ENCODE measurements at regions not wholly inside any gene's neighbourhood (a gene's known extent, or its start where the extent isn't known, plus 50 kb on each side); places are given as distances from the start of the nearest gene placed in this dataset.

- peak overlapping the region; percentile 41 to 50; a peak in 4 of 5 replicates for H3K4me3 Mint-ChIP-seq
- peak overlapping the region; percentile 98 for H2BK12ac ChIP-seq (ENCODE audit: insufficient read length, low read depth, low read length)
- H3K79me1 ChIP-seq (ENCODE audit: insufficient read depth, low read depth, low read length, poor library complexity, severe bottlenecking): no peaks in the 10 kb centered on the region
- no peaks in the 10 kb centered on the region for H3K9me3 ChIP-seq (ENCODE audit: control insufficient read depth, low read depth, low read length)
- peak; percentile 37 for DNase-seq
- peak overlapping the region; percentile 89 for H3K18ac ChIP-seq (ENCODE audit: insufficient read length, low read depth, low read length)
- no peak overlapping the region for H2BK120ac ChIP-seq (ENCODE audit: low read depth, low read length, poor library complexity, severe bottlenecking)
- WGBS (ENCODE audit: extremely low coverage, insufficient read length, low lambda C conversion rate): no CpG with 5 or more reads among the region's 3 CpGs
- peak overlapping the region; percentile 67 for H4K5ac ChIP-seq (ENCODE audit: insufficient read length, low read depth, low read length)
- TF ChIP-seq CTCF (conservative IDR thresholded peaks at IDR 0.05): no peak
- peaks cover 4% of the 10 kb centered on the region; the same call in 1 of the 2 replicates for H3K4me1 ChIP-seq (ENCODE audit: insufficient read depth, low read length)
- peaks cover 2% of the 10 kb centered on the region for H3K23me2 ChIP-seq (ENCODE audit: insufficient read length, low read depth, low read length, poor library complexity, severe bottlenecking)
- H2BK5ac ChIP-seq (ENCODE audit: insufficient read length, low read length): peak overlapping the region; percentile 70
- H3K9ac ChIP-seq (ENCODE audit: extremely low read depth, insufficient read length, low read length): no peak overlapping the region
- peak overlapping the region; percentile 92 for H2AK5ac ChIP-seq (ENCODE audit: insufficient read length, low read length)
- no peak overlapping the region for H3K4ac ChIP-seq (ENCODE audit: low read depth, low read length)
- peak overlapping the region; percentile 36 for H3K4me2 ChIP-seq (ENCODE audit: insufficient read depth, insufficient read length, low read length)
- H3K36me3 Mint-ChIP-seq (ENCODE audit: insufficient read depth in 1 of 3, low read depth in 3 of 3): peaks cover 9 to 11% (median 10%) of the 10 kb centered on the region in 3 experiments; a peak in 6 of 7 replicates
- no peak overlapping the region for H3K56ac ChIP-seq (ENCODE audit: insufficient read length, low read depth, low read length)
- peaks cover 5 to 11% of the 10 kb centered on the region in 2 experiments for H3K4me1 Mint-ChIP-seq
- H3K14ac ChIP-seq (ENCODE audit: insufficient read depth, low read length): no peak overlapping the region
- peak overlapping the region; percentile 6; the same call in 1 of the 2 replicates for H2BK15ac ChIP-seq (ENCODE audit: low read depth, low read length)
- no peaks in the 10 kb centered on the region for H3K79me2 ChIP-seq (ENCODE audit: insufficient read depth, low read length)
- H2BK20ac ChIP-seq (ENCODE audit: low read depth, low read length, poor library complexity, severe bottlenecking): no peak overlapping the region
- H4K91ac ChIP-seq (ENCODE audit: insufficient read length, low read depth, low read length): no peak overlapping the region
- peak overlapping the region; percentile 29 for H3K27ac ChIP-seq (ENCODE audit: insufficient read length, low read depth, low read length)
- H4K8ac ChIP-seq (replicated peaks; ENCODE audit: insufficient read length, low read depth, low read length): no peak overlapping the region
- H3T11ph ChIP-seq (ENCODE audit: low read length): peak overlapping the region; percentile 59
- no peaks in the 10 kb centered on the region for H3K27me3 ChIP-seq (ENCODE audit: insufficient read depth, low read length)
- H4K20me1 ChIP-seq (ENCODE audit: control insufficient read depth, insufficient read depth, insufficient read length): no peaks in the 10 kb centered on the region
- no peak overlapping the region for H3K23ac ChIP-seq (ENCODE audit: insufficient read length, low read depth, low read length)
- H3K27ac Mint-ChIP-seq: peak overlapping the region; percentile 57 to 98 (median 88); a peak in 6 of 7 replicates
- peak overlapping the region; percentile 6 for H2AFZ ChIP-seq (ENCODE audit: low read length)
- peaks cover 59 to 66% of the 10 kb centered on the region in 2 experiments for H3K9me3 Mint-ChIP-seq
- H3K27me3 Mint-ChIP-seq (ENCODE audit: low read depth): no peaks in the 10 kb centered on the region; the same call in none of the 2 replicates
These were observed 88.2 kb upstream of the USP9X start for GRCh38 chrX:40996886-40997530.
